Activated CD4-positive, alpha-beta T cell treated with anti-CD3 and anti-CD28 coated beads for 48 hours (primary cell): ENCODE measurements at regions not wholly inside any gene's neighbourhood (a gene's known extent, or its start where the extent isn't known, plus 50 kb on each side); places are given as distances from the start of the nearest gene placed in this dataset.
A peak's percentile ranks its signal among the peaks of the same experiment; 100 is the strongest.

Source experiments
- DNase-seq: peaks from one replicate; pipeline ENCODE4 v3.0.0-alpha.2; 2020

DNA sequence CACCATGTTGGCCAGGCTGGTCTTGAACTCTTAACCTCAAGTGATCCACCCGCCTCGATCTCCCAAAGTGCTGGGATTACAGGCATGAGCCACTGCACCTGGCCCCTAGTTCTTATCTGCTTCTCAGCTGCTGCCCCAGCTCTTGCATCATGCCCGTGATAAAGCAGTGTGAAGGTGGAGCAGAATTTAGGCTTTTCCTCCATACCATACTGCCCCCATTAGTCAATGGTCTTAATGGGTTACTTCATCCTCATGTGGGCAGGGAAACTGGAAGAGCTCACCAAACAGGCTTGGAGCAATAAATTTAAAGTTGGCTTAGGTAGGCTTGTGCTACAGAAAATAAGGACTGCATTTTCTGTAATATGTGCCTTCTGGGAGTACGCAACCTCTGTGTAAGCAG, 636.9 kb upstream of the BOD1L1 start:
- DNase-seq: no peak

DNA sequence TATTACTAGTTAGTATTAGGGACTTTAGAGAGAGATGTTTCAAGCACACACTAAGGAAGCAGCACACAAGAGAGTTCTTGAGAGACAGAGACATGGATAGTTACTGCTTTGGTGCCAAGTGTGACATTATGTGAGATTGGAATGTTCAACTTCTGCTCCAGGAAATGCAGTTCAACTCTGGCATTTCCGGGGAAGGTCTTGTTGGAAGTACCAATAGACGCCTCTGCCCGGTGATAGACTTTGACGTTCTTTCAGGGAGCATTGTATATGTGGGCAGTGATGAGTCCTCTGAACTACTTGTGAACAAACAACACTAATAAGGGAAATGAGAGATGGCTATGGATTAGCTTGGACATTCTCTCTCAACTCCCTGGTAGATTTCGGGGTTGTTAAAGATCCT, 638.1 kb upstream of the BOD1L1 start:
- DNase-seq: no peak

DNA sequence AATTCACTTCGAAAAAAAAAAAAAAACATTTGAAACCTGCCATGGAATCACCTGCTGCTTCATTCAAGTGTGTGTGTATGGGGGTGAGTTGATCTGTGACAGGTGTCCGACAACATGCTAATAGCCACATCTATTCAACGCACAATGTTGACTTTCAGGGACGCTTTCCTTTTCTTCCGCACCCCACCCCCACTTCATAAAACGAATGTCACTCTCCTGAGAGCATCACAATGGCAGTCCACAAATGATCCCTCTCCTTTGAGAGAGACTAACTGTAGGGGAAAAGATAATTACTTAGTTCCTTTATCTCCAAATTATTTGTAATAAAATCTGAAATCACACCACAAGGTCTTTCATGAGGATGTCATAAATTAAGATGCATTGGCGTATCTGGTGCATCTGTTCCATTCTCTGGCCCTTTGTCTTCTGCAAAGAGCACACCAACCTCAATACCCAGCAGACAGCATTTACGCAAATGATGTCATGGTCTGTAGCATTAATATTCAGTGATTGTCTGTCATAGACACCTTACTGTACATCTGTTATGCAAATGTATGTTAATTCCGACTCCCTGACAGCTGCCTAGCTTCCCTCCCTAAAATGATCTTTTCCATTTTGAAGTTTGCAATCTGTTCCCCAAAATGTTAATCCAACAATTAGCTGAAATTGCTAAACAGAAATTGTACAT, 640.0 kb upstream of the BOD1L1 start:
- no peak for DNase-seq

DNA sequence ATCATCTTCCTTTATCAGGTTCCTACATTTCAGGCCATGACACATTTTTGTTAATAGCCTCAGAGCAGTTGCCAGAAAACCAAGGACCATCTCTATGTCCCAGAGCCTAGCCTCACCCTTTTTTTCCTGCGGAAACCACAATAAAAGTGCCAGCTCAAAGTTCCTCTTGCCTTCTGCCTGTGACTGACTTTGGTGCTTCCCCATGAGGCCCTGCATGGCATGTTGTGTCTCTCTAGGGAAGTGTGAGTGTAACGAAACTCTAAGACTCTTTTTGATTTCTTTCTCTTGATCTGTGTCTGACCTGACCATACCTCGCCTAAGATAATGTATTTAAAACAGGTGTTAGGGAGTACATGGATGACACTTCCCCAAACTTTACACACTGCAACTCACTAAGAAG, 642.3 kb upstream of the BOD1L1 start:
- peak; percentile 9 for DNase-seq

DNA sequence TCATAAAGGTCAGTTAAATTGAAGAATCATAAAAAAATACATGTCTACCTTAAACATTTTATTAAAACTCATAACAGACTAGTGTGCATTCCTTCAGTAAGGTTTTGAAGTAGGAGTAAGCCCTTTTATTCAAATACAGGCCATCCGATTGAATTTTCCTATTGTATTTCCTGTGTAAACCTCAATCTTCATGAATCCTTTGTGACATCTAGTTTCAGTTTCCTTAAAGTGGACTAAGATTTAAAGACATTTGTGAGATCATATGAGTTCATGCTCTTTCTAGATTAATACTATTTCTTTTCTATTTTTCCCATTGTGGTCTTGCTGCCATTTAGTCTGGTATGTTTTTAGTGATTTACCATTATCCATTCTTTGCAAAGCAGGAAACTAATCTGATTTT, 644.7 kb upstream of the BOD1L1 start:
- DNase-seq: no peak

DNA sequence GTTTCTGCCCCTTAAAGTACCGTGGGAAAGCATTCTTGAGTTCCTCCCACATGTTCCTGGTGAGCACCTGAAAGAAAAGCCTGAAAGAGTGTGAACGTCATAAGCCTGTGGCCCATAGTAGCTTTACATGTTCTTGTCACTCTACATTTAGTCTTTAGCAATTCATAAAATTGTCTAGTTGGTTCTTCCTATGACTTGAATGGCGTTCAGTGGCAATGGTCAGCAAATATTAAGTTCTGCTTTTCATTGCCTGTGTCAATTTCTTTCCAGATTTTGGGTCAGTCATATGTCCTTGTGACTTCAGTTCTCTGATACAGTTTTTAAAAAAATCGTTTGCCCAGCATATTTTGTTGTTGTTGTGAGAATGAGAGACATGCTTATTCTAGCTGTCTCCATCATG, 650.0 kb upstream of the BOD1L1 start:
- DNase-seq: no peak

DNA sequence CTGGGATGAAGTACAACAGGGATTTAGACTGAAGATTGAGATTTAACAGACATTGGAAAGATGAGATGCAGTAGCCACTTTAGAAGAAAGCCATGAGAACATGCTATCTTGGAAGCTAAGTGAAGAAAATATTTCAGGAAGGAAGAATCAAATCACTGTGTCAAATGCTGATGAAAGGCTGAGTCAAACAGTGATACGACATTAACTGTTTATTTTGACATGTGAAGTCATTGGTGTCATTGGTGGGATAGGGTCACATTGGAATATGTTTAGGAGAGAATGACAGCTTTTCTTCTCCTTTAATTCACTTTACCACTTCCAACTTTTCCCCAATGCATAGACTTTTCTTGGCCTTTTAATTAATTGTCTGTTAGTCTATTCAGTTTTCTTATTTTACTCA, 653.0 kb upstream of the BOD1L1 start:
- DNase-seq: no peak

DNA sequence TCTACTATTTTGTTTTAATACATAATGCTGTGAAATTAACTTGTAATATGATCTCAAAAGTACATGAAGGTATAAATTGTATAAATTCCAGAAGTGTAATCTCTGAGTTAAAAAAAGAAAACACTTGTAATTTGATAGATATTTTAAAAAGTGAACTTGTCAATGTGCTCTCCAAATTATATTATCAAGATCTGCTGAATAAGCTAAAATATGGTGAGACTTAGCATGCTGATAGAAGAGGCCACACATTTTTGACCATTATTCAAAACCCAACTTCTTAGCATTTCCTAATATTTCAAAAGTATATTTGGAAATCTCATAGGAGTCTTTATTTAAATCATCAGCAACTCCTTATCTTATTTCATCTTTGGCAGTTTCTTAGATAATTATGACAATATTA, 657.1 kb upstream of the BOD1L1 start:
- no peak for DNase-seq

DNA sequence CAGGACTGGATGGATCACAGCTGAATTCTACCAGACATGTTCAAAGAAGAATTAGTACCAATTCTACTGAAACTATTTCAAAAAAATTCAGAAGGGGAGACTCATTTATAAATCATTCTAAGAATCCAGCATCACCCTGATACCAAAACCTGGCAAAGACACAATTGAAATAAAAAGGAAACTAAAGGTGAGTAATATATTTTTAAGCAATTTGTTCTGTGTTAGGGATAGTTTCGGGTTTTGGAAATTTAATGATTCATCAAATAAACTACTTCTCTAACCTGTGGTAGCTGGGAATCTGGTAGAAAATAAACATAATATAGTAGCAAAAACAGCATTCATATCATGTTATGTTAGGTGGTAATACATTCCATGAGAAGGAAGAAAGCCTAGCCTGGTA, 662.2 kb upstream of the BOD1L1 start:
- DNase-seq: no peak

DNA sequence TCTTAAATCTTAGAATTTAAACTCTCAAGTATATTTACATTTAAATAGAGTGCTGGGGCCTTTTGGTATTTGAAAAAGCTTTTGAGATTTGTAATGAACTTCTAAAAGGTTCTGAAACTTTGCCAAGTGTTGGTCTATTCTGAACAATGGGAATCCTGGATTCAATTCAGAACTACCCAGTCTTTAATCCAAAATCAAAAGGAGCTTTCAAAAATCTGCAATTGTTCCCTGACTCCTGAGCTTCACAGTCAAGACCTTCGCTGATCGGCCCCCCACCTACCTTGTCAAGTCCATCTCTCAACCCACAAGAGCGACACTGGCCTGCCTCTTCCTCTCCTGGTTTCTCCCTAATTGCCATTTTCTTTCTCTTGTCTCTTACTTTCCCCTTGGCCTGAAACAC, 666.1 kb upstream of the BOD1L1 start:
- no peak for DNase-seq

DNA sequence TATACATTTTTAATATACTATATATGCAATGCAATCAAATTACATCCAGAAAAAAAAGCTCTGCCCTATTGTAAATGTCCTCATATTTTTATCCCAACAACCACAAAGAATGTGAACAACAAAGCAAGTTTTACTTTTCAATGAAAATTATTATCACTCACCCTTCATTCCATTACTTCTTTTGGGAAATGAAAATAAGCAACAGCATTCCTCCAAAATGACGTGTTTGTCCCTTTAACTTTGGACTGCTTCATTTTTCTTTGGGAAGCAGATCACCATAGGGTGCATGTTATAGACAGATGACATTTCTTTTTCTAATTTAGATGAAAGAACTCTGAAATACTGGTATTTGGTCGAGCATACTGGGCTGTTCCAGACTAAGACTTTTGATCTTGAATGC, 667.1 kb upstream of the BOD1L1 start:
- no peak for DNase-seq

DNA sequence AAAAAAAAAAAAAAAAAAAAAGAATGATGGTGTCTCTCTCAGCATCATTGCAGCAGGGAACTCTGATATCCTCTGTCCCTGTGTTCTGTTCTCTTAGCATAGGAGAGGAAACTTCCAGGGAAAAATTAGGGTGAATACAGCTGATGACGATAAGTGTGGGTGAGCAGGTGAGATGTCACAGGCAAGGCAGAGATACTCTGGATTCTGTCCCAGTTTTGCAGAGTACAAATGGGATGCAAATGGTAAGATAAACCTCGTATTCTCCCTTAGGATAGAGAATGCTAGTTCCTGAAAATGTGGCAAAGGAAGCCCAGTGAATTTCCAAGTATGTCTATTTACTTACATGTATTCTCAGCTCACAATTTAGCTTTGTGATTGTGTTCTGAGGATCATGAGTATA, 671.6 kb upstream of the BOD1L1 start:
- no peak for DNase-seq

DNA sequence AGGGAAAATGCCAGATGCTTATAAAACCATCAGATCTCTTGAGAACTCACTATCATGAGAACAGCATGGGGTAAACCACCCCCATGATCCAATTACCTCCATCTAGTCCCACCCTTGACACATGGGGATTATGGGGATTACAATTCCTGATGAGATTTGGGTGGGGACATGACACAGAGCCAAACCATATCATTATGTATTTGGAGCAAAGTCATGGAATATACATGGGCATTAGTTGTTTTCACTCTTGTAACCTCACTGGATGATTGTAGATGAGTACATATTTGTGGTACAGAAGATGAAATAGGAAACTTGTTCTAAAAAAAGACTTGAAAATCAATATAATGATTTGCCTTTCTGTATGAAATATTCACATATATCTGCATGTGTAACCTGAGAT, 674.5 kb upstream of the BOD1L1 start:
- DNase-seq: no peak

DNA sequence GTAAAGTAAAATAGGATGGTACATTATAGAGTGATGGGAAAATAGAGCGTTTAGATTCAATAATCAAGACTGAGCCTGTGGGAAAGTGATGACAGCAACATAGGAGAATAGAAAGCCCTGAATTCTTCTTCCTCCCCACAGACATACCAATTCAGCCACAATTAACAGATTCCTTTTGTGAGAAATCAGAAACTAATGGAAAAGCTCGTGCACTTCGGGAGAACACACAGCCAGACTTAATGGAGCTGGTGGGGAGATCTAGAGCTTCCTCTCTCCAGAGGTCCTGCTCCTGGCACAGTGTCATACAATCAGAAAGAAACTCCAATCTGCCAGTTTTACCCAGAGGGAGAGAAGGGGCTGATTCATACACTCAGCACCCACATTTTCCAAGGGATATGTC, 676.3 kb upstream of the BOD1L1 start:
- no peak for DNase-seq

DNA sequence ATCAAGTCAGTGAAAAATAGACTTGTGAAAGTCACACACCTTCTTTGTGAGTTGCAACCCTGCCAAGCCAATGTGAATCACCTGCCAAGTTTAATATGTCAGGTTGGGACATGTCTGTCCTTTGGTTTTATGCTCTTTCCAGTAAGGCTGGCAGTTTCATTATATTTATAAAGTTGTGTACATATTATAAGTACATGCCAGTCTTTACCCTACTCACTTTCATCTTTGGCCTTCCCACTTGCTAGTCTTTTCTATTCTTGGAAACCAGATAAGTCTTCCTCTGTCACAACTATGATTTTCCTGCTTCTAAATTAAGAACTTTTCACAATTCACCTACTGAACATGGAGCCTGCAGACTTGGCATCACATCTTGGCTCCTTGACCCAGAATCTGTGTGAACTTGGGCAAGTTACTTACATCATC, 680.7 kb upstream of the BOD1L1 start:
- no peak for DNase-seq

DNA sequence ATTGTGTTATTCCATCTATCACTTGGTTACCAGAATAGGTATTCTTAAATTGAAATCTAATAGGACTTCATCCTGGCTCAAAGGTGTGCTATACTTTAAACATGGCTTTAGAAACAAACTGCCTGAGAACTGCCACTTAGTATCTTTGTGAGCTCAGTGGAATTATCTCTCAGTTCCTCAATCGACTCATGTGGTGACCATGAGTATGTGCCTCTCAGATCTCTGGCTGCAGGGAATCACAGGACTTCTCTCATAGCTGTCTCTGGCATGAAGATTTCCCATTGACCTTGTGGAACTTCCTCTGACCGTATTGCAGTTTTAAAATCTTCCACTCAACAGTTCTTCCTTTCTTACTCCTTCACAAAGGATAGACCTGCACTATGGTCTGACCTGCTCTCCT, 681.9 kb upstream of the BOD1L1 start:
- no peak for DNase-seq

DNA sequence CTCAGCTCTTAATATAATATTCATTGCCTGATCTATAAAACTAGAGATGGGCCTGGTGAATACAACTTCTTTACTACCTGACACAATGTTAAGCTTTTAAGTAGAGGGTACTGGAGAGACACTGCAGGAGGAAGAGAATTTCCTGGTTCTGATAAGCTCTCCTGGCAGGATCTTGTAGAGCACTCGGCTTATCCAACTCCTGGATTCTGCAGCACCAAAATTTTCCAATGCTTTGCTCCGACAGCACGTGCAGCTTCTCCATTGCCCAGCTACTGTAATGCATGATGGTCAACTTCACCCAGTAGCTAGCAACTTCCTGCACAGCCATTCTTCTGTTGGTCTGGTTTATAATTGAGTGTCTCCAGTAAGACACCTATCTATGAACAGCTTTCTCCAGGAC, 686.2 kb upstream of the BOD1L1 start:
- DNase-seq: no peak

DNA sequence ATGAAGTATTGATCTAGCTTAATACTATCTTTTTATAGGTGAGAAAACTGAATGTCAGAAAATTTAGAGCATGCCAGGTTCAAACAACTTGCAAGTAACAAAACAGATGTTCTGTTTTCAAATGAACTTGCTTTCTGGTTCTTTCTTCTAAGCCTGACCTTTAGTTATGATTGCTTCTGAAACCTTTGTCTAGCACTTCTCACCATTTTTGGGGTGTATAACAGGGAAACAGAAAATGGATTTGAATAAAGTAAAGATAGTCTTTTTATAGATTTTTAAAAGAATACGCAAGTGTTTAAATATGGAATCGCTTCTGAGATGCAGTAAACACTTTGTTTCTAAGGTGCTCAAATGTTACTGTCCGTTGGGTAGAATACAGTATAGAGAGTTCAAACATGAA, 687.2 kb upstream of the CPEB2 start:
- no peak for DNase-seq

DNA sequence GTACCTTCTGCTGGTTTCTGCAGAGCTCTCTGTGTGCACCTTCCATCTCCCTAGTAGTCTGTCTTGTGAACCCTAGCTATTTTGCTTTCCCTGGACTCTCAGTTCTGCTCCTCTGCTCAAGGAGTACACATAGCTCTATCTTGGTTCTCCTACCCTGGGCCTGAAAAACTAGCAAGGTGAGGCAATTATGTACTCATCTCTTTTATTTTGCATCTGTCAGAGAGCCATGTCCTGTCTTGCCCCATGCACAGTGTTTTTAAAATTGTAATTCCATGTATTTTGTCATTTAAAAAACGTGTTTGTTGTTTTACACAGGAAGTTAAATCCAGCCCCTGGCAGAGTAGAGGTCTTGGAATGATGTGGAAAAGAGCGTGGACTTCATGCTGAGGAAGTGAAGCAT, 684.9 kb upstream of the CPEB2 start:
- DNase-seq: no peak

DNA sequence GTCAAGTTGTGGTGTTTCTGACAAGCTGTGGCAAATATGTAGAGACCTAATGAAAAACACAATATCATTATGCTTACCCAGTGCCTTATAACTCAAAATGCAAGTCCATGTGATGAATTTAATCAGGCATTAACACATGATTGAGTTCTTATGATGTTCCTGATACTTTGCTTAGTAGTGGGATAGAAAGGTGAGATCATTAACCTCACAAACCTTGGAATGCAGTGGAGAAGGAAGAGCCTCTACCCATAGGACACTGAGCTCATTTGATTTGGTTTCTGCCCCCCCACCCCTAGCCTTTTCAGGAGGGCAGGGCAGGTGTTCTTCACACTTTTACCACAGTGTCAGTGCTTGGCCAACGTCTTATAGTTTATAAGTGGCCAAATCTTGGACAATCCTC, 683.6 kb upstream of the CPEB2 start:
- no peak for DNase-seq

DNA sequence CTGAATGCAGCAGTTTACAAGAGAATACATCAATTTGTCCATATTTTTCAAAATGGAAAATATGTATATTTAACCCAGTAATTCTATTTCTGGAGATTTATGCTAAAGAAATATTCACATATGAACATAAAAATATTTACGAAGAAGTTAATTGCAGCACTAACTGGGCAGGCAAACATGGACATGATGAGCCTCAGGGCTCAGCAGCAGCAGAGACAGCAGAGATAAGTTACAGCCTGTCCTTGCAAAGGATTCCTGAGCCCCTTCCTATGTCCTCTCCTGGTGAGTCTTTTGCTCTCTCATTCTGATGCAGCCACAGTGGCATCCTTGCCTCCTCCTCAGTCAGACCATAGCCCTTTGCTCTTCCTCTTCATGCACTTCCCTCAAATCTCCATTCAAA, 680.6 kb upstream of the CPEB2 start:
- DNase-seq: no peak

DNA sequence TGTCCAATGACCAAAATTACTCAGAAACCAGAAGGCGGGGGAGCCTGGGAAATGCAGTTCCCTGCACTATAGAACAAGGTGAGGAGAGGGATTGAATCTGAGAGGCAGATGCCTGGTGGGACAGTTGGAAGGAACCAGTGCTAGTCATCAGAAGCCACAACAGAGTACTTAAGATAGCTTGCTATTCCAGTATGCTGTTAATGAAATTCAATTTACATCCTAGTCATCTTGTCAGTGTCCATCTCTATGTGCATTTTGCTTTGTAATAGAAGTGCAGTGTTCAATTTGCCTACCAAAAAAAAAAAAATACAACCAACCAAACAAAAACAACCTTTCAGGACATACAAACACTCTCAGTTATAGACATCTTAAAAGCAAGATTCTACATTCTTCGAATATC, 679.1 kb upstream of the CPEB2 start:
- DNase-seq: no peak

DNA sequence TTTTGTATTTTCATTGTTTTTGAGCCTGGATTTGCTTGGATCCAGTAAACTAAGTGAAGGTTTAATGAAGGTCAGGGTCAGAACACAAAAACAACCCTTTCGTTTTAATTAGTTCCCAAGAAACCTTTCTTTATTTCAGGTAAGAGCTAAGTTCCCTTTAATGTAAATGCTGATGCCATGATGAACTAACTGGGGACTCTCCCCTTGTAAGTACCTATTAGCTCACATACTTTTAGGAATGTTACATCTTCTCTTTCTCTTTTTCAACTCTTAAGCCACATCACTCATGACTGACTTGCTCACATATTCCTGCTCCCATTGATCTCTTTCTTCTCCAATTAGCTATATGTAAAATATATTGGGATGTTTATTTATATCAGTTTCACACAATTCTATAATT, 673.1 kb upstream of the CPEB2 start:
- no peak for DNase-seq

DNA sequence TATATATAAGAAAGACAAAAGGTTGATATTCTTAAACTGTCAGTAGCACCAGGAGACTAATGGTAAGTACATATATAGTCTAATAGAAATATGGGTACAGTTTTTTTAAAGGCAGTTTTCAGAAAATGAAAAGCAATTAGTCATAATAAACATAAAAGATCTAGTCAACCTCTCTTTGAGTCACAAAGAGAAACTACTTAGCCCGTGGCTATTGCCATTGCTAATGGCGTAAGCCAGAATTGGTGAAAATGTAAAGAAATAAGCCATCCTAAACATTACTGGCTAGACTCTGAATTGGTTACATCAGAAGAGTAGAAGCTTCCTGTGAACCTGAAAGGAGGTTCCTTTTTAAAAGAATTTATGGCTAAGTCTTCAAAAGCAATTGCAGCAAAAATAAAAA, 668.7 kb upstream of the CPEB2 start:
- no peak for DNase-seq

DNA sequence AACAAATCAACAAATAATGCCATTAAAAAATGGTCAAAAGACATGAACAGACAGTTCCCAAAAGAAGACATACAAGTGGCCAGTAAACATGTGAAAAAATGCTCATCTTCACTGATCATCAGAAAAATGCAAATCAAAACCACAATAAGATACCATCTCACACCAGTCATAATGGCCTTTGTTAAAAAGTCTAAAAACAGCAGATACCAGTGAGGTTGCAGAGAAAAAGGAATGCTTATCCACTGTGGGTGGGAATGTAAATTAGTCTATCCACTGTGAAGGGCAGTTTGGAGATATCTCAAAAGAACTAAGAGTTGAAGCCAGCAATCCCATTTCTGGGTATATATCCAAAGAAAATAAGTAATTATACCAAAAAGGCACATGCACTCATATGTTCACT, 668.1 kb upstream of the CPEB2 start:
- no peak for DNase-seq

DNA sequence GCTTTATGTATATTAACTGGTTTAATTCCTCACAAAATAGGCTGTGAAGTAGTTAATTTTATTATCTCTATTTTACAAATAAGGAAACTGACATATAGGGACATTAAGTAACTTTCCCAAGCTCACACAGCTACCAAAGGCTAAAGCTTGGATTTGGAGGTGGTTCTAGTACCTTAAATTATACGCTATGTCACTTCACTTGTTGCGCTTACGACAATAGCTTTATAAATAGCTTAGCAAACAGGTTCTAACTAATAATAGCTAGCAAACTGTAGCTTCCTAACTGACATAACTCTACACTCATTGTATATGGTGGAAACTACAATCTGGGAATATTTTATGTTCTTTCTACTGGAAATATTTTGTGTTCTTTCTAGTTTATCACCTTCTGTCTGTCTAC, 666.4 kb upstream of the CPEB2 start:
- no peak for DNase-seq
